WTC11 (cell line): ENCODE measurements at regions not wholly inside any gene's neighbourhood (a gene's known extent, or its start where the extent isn't known, plus 50 kb on each side); places are given as distances from the start of the nearest gene placed in this dataset.

ENCODE experiments used
- ATAC-seq: fragments of 200-7000 bp; cut with Tn5 transposase; 2 replicates; pipeline ENCODE4 v1.10.0; 2021; ENCODE audit warnings: mild to moderate bottlenecking, moderate library complexity
- CTCF ChIA-PET: fragments of 300-600 bp; sonication (Branson Sonifier 250); formaldehyde crosslinking; loops from one replicate; lab custom pipeline; 2021; ENCODE audit warnings: antibody characterized with exemption; lab: Charles Lee
- POLR2A ChIA-PET: fragments of 350-600 bp; sonication (Branson Sonifier 250); formaldehyde crosslinking; loops from one replicate; lab custom pipeline; 2021; ENCODE audit warnings: antibody characterized with exemption; lab: Charles Lee
- DNase-seq: peaks from one replicate; pipeline ENCODE4 v3.0.0; 2021; ENCODE audit warnings: low spot score
- H3K27ac Mint-ChIP-seq: 2 replicates; pipeline ENCODE4 v1.8.0; 2021; ENCODE audit warnings: mixed read lengths
- H3K27me3 Mint-ChIP-seq: 2 replicates; pipeline ENCODE4 v1.8.0; 2021; ENCODE audit warnings: low read depth, mild to moderate bottlenecking, moderate library complexity, mixed read lengths
- H3K36me3 Mint-ChIP-seq: 2 replicates; pipeline ENCODE4 v1.8.0; 2021; ENCODE audit warnings: mixed read lengths
- H3K4me1 Mint-ChIP-seq: 2 replicates; pipeline ENCODE4 v1.8.0; 2022; ENCODE audit warnings: mixed read lengths
- H3K4me3 Mint-ChIP-seq: 2 replicates; pipeline ENCODE4 v1.8.0; 2021; ENCODE audit warnings: mild to moderate bottlenecking, moderate library complexity, mixed read lengths
- H3K9me3 Mint-ChIP-seq: 2 replicates; pipeline ENCODE4 v1.8.0; 2021; ENCODE audit warnings: mixed read lengths
- ATF1 ChIP-seq: sonication (generic); formaldehyde crosslinking; IDR thresholded peaks from 2 replicates; pipeline ENCODE4 v1.8.1; 2023; ENCODE audit warnings: mild to moderate bottlenecking, moderate library complexity, missing genetic modification reagents
- FOXK1 ChIP-seq: sonication (generic); formaldehyde crosslinking; IDR thresholded peaks from 2 replicates; pipeline ENCODE4 v1.8.0; 2022; ENCODE audit warnings: mild to moderate bottlenecking, moderate library complexity, missing genetic modification reagents
- GABPB1 ChIP-seq: sonication (generic); formaldehyde crosslinking; IDR thresholded peaks from 2 replicates; pipeline ENCODE4 v1.8.1; 2023; ENCODE audit warnings: mild to moderate bottlenecking, missing genetic modification reagents
- MXD4 ChIP-seq: fragments of 250-450 bp; sonication (Bioruptor Pico); IDR thresholded peaks from 2 replicates; pipeline ENCODE4 v1.8.0; 2021; ENCODE audit warnings: mild to moderate bottlenecking, moderate library complexity, borderline replicate concordance
- NR3C1 ChIP-seq: sonication (generic); formaldehyde crosslinking; conservative IDR thresholded peaks from 2 replicates; pipeline ENCODE4 v1.8.1; 2023; ENCODE audit warnings: low read depth, mild to moderate bottlenecking, missing genetic modification reagents
- RELA ChIP-seq: sonication (generic); formaldehyde crosslinking; IDR thresholded peaks from 2 replicates; pipeline ENCODE4 v1.8.1; 2022; ENCODE audit warnings: missing genetic modification reagents, mild to moderate bottlenecking, borderline replicate concordance
- SMAD3 ChIP-seq: sonication (generic); formaldehyde crosslinking; IDR thresholded peaks from 2 replicates; pipeline ENCODE4 v1.8.0; 2022; ENCODE audit warnings: missing genetic modification reagents, mild to moderate bottlenecking, borderline replicate concordance
- SOX15 ChIP-seq: fragments of 250-450 bp; sonication (Bioruptor Pico); IDR thresholded peaks from 2 replicates; pipeline ENCODE4 v1.9.0; 2021; ENCODE audit warnings: mild to moderate bottlenecking
- SP1 ChIP-seq: sonication (generic); formaldehyde crosslinking; conservative IDR thresholded peaks from 2 replicates; pipeline ENCODE4 v1.8.1; 2022; ENCODE audit warnings: missing genetic modification reagents
- TEAD4 ChIP-seq: sonication (generic); formaldehyde crosslinking; IDR thresholded peaks from 2 replicates; pipeline ENCODE4 v1.8.0; 2022; ENCODE audit warnings: mild to moderate bottlenecking, missing genetic modification reagents
- TP53 ChIP-seq: sonication (generic); formaldehyde crosslinking; IDR thresholded peaks from 2 replicates; pipeline ENCODE4 v1.8.1; 2023; ENCODE audit warnings: mild to moderate bottlenecking, missing genetic modification reagents
- ZNF121 ChIP-seq: sonication (generic); formaldehyde crosslinking; IDR thresholded peaks from 2 replicates; pipeline ENCODE4 v1.8.0; 2023; ENCODE audit warnings: missing genetic modification reagents
- ZNF219 ChIP-seq: sonication (generic); formaldehyde crosslinking; IDR thresholded peaks from 2 replicates; pipeline ENCODE4 v1.8.0; 2023; ENCODE audit warnings: missing genetic modification reagents, mild to moderate bottlenecking, borderline replicate concordance
- ZNF263 ChIP-seq: sonication (generic); formaldehyde crosslinking; IDR thresholded peaks from 2 replicates; pipeline ENCODE4 v1.8.1; 2022; ENCODE audit warnings: low read depth, mild to moderate bottlenecking, moderate library complexity, missing genetic modification reagents
- ZNF416 ChIP-seq: fragments of 250-450 bp; sonication (Bioruptor Pico); IDR thresholded peaks from 2 replicates; pipeline ENCODE4 v1.9.0; 2021; ENCODE audit warnings: mild to moderate bottlenecking, inconsistent platforms
- ZNF671 ChIP-seq: fragments of 250-450 bp; sonication (Bioruptor Pico); IDR thresholded peaks from 2 replicates; pipeline ENCODE4 v1.8.0; 2021; ENCODE audit warnings: mild to moderate bottlenecking
- TF ChIP-seq, protein P1 (sequence below): sonication (generic); formaldehyde crosslinking; IDR thresholded peaks from 2 replicates; pipeline ENCODE4 v1.8.0; 2023; ENCODE audit warnings: mild to moderate bottlenecking, missing genetic modification reagents
- TF ChIP-seq, protein P2 (sequence below): sonication (generic); formaldehyde crosslinking; IDR thresholded peaks from 2 replicates; pipeline ENCODE4 v1.8.0; 2022; ENCODE audit warnings: mild to moderate bottlenecking, missing genetic modification reagents
- TF ChIP-seq, protein P3 (sequence below): sonication (generic); formaldehyde crosslinking; IDR thresholded peaks from 2 replicates; pipeline ENCODE4 v1.8.1; 2023; ENCODE audit warnings: mild to moderate bottlenecking, missing genetic modification reagents
- TF ChIP-seq, protein P4 (sequence below): sonication (generic); formaldehyde crosslinking; IDR thresholded peaks from 2 replicates; pipeline ENCODE4 v1.8.1; 2022; ENCODE audit warnings: mild to moderate bottlenecking, moderate library complexity, missing genetic modification reagents
- TF ChIP-seq, protein P5 (sequence below): fragments of 250-450 bp; sonication (Bioruptor Pico); IDR thresholded peaks from 2 replicates; pipeline ENCODE4 v1.9.0; 2021; ENCODE audit warnings: mild to moderate bottlenecking
- TF ChIP-seq, protein P6 (sequence below): sonication (generic); formaldehyde crosslinking; IDR thresholded peaks from 2 replicates; pipeline ENCODE4 v1.8.0; 2023; ENCODE audit warnings: missing genetic modification reagents

DNA sequence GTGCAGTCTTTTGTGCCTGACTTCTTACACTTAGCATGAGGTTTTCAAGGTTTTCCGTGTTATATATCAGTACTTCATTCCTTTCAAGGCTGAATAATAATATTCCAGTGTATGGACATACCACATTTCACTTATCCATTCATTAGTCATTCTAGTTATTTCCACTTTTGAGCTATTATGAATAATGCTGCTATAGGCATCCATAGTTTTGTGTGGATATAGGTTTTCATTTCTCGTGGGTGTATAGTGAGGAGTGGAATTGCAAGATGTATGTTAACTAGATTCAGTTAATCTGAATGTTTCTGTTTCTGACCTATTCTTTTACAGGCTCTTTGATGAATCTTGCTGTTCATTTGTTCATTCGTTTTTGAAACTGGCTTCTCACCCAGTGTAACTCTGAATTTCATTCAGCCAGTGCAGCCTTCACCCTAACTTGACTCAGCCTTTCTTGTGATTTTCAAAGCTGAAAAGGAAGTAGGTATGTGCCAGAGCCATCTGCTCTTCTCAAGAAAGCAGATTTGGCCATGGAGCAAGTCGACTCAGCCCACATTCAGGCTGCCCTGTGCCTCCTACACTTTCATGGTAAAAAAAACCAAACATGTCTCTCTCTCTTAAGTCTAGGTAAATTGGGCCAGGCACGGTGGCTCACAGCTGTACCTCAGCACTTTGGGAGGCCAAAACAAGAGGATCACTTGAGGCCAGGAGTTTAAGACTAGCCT is 56.3 kb upstream of the NOCT start:
- POLR2A ChIA-PET = no interaction called here
- no peaks in the 10 kb centered on the region for H3K27me3 Mint-ChIP-seq
- no peak for ATAC-seq

DNA sequence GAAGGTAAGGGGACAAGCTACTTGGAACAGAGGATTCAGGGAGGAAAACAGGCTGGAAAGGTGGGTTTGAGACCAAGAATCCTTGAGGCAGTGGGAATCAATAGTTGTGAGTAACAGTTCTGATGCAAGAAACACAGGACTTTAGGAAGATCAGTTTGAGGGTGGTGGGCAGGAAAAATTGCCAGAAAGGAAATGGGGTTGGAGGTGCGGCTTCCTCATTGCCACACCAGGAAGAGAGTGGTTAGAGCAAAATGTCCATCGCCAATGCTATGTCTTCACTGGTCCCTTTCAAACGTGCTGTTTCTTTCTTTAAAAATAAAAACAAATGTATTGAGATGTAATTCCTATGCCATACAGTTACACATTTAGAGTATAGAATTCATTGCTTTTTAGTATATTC is 57.1 kb upstream of the NOCT start:
- Mint-ChIP-seq H3K36me3 (no peaks in the 10 kb centered on the region), H3K27me3 (no peaks in the 10 kb centered on the region), H3K27ac (no peak overlapping the region), H3K4me1 (peaks cover 11% of the 10 kb centered on the region), H3K4me3 (no peak overlapping the region), H3K9me3 (peaks cover 5% of the 10 kb centered on the region; the same call in 1 of the 2 replicates)
- DNase-seq (no peak), ATAC-seq (no peak)
- CTCF ChIA-PET = interaction anchor here (1.0 kb wide), 1 partner anchor 21 kb away, joined by 3 read pairs; no protein-coding TSS in a partner anchor
- POLR2A ChIA-PET = no interaction called here
- TF ChIP-seq TP53 = no peak
- no peak for TF ChIP-seq GABPB1 (CRISPR knock-in tag)
- TF ChIP-seq, protein P1, sequence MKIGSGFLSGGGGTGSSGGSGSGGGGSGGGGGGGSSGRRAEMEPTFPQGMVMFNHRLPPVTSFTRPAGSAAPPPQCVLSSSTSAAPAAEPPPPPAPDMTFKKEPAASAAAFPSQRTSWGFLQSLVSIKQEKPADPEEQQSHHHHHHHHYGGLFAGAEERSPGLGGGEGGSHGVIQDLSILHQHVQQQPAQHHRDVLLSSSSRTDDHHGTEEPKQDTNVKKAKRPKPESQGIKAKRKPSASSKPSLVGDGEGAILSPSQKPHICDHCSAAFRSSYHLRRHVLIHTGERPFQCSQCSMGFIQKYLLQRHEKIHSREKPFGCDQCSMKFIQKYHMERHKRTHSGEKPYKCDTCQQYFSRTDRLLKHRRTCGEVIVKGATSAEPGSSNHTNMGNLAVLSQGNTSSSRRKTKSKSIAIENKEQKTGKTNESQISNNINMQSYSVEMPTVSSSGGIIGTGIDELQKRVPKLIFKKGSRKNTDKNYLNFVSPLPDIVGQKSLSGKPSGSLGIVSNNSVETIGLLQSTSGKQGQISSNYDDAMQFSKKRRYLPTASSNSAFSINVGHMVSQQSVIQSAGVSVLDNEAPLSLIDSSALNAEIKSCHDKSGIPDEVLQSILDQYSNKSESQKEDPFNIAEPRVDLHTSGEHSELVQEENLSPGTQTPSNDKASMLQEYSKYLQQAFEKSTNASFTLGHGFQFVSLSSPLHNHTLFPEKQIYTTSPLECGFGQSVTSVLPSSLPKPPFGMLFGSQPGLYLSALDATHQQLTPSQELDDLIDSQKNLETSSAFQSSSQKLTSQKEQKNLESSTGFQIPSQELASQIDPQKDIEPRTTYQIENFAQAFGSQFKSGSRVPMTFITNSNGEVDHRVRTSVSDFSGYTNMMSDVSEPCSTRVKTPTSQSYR (CRISPR knock-in tag) = no peak
- TF ChIP-seq ZNF263 = no peak
- TF ChIP-seq MXD4 (CRISPR knock-in tag) = no peak
- TF ChIP-seq RELA (CRISPR knock-in tag) = no peak
- TF ChIP-seq ZNF219 (CRISPR knock-in tag) = no peak
- no peak for TF ChIP-seq SMAD3 (CRISPR knock-in tag)
- TF ChIP-seq ZNF671 (CRISPR knock-in tag) = no peak
- TF ChIP-seq, protein P2, sequence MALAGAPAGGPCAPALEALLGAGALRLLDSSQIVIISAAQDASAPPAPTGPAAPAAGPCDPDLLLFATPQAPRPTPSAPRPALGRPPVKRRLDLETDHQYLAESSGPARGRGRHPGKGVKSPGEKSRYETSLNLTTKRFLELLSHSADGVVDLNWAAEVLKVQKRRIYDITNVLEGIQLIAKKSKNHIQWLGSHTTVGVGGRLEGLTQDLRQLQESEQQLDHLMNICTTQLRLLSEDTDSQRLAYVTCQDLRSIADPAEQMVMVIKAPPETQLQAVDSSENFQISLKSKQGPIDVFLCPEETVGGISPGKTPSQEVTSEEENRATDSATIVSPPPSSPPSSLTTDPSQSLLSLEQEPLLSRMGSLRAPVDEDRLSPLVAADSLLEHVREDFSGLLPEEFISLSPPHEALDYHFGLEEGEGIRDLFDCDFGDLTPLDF (CRISPR knock-in tag) = no peak
- TF ChIP-seq, protein P3, sequence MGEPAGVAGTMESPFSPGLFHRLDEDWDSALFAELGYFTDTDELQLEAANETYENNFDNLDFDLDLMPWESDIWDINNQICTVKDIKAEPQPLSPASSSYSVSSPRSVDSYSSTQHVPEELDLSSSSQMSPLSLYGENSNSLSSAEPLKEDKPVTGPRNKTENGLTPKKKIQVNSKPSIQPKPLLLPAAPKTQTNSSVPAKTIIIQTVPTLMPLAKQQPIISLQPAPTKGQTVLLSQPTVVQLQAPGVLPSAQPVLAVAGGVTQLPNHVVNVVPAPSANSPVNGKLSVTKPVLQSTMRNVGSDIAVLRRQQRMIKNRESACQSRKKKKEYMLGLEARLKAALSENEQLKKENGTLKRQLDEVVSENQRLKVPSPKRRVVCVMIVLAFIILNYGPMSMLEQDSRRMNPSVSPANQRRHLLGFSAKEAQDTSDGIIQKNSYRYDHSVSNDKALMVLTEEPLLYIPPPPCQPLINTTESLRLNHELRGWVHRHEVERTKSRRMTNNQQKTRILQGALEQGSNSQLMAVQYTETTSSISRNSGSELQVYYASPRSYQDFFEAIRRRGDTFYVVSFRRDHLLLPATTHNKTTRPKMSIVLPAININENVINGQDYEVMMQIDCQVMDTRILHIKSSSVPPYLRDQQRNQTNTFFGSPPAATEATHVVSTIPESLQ = no peak
- TF ChIP-seq ATF1 (CRISPR knock-in tag) = no peak
- no peak for TF ChIP-seq ZNF416 (CRISPR knock-in tag)
- TF ChIP-seq NR3C1 (CRISPR knock-in tag) = no peak

More for the DNA sequence above, 56.3 kb upstream of the NOCT start:
- Mint-ChIP-seq H3K4me1 (peaks cover 11% of the 10 kb centered on the region), H3K27ac (no peak overlapping the region), H3K9me3 (peaks cover 5% of the 10 kb centered on the region; the same call in 1 of the 2 replicates), H3K4me3 (no peak overlapping the region), H3K36me3 (no peaks in the 10 kb centered on the region)
- CTCF ChIA-PET = no interaction called here
- no peak for TF ChIP-seq FOXK1 (CRISPR knock-in tag)
- TF ChIP-seq, protein P3 = no peak
- no peak for TF ChIP-seq ZNF671 (CRISPR knock-in tag)
- no peak for TF ChIP-seq SOX15 (CRISPR knock-in tag)
- TF ChIP-seq SP1 (CRISPR knock-in tag) = no peak
- no peak for TF ChIP-seq ZNF121 (CRISPR knock-in tag)
- TF ChIP-seq, protein P4, sequence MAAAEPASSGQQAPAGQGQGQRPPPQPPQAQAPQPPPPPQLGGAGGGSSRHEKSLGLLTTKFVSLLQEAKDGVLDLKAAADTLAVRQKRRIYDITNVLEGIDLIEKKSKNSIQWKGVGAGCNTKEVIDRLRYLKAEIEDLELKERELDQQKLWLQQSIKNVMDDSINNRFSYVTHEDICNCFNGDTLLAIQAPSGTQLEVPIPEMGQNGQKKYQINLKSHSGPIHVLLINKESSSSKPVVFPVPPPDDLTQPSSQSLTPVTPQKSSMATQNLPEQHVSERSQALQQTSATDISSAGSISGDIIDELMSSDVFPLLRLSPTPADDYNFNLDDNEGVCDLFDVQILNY (CRISPR knock-in tag) = no peak
- TF ChIP-seq, protein P5, sequence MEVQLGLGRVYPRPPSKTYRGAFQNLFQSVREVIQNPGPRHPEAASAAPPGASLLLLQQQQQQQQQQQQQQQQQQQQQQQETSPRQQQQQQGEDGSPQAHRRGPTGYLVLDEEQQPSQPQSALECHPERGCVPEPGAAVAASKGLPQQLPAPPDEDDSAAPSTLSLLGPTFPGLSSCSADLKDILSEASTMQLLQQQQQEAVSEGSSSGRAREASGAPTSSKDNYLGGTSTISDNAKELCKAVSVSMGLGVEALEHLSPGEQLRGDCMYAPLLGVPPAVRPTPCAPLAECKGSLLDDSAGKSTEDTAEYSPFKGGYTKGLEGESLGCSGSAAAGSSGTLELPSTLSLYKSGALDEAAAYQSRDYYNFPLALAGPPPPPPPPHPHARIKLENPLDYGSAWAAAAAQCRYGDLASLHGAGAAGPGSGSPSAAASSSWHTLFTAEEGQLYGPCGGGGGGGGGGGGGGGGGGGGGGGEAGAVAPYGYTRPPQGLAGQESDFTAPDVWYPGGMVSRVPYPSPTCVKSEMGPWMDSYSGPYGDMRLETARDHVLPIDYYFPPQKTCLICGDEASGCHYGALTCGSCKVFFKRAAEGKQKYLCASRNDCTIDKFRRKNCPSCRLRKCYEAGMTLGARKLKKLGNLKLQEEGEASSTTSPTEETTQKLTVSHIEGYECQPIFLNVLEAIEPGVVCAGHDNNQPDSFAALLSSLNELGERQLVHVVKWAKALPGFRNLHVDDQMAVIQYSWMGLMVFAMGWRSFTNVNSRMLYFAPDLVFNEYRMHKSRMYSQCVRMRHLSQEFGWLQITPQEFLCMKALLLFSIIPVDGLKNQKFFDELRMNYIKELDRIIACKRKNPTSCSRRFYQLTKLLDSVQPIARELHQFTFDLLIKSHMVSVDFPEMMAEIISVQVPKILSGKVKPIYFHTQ (CRISPR knock-in tag) = no peak
- TF ChIP-seq, protein P6, sequence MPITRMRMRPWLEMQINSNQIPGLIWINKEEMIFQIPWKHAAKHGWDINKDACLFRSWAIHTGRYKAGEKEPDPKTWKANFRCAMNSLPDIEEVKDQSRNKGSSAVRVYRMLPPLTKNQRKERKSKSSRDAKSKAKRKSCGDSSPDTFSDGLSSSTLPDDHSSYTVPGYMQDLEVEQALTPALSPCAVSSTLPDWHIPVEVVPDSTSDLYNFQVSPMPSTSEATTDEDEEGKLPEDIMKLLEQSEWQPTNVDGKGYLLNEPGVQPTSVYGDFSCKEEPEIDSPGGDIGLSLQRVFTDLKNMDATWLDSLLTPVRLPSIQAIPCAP = no peak
- TF ChIP-seq TEAD4 (CRISPR knock-in tag) = no peak
- no peak for TF ChIP-seq ZNF416 (CRISPR knock-in tag)
- no peak for DNase-seq
